OCI-LY1 (cell line): ENCODE measurements at regions not wholly inside any gene's neighbourhood (a gene's known extent, or its start where the extent isn't known, plus 50 kb on each side); places are given as distances from the start of the nearest gene placed in this dataset.
"Not testable (repeated sequence)": the region's sequence is repeated elsewhere in the genome, so short reads cannot be mapped to it uniquely, and the experiment has no call there.

Source experiments
- H2AFZ ChIP-seq: fragments of 200-600 bp; sonication (generic), shearing (Covaris generic); 2 replicates; pipeline ENCODE4 v1.6.0; 2014; ENCODE audit warnings: antibody characterized with exemption, mild to moderate bottlenecking, low read length
- H3F3A ChIP-seq: fragments of 200-600 bp; sonication (generic), shearing (Covaris generic); 2 replicates; pipeline ENCODE4 v1.6.0; 2014; ENCODE audit warnings: mild to moderate bottlenecking, antibody characterized with exemption, low read length, moderate library complexity; ENCODE audit not compliant: insufficient read depth
- H3K27ac ChIP-seq: fragments of 200-600 bp; sonication (generic); 2 replicates; pipeline ENCODE4 v1.5.1; 2014; ENCODE audit warnings: low read length, mixed run types, mild to moderate bottlenecking, low read depth; ENCODE audit not compliant: poor library complexity, severe bottlenecking
- H3K27me3 ChIP-seq: fragments of 200-600 bp; sonication (generic); 2 replicates; pipeline ENCODE4 v1.6.0; 2014; ENCODE audit warnings: antibody characterized with exemption, mild to moderate bottlenecking, low read length, moderate library complexity; ENCODE audit not compliant: insufficient read depth
- H3K36me3 ChIP-seq: fragments of 200-600 bp; sonication (generic); 2 replicates; pipeline ENCODE4 v1.6.1; 2014; ENCODE audit warnings: mild to moderate bottlenecking, antibody characterized with exemption, low read length, moderate library complexity, mixed read lengths; ENCODE audit not compliant: insufficient read depth
- H3K4me1 ChIP-seq: fragments of 200-600 bp; sonication (generic); 2 replicates; pipeline ENCODE4 v1.5.1; 2014; ENCODE audit warnings: mild to moderate bottlenecking, low read length, moderate library complexity; ENCODE audit not compliant: insufficient read depth, severe bottlenecking
- H3K4me2 ChIP-seq: fragments of 200-600 bp; sonication (generic), shearing (Covaris generic); 2 replicates; pipeline ENCODE4 v1.6.1; 2014; ENCODE audit warnings: low read length
- H3K4me3 ChIP-seq: fragments of 200-600 bp; sonication (generic); 2 replicates; pipeline ENCODE4 v1.5.1; 2014; ENCODE audit warnings: low read length, low read depth, mild to moderate bottlenecking, mixed read lengths; ENCODE audit not compliant: poor library complexity, severe bottlenecking
- H3K79me2 ChIP-seq: fragments of 200-600 bp; shearing (Covaris generic); 2 replicates; pipeline ENCODE4 v1.6.1; 2016; ENCODE audit warnings: mixed run types, low read length, mixed read lengths; ENCODE audit not compliant: insufficient read depth
- H3K9ac ChIP-seq: fragments of 200-600 bp; sonication (generic), shearing (Covaris generic); 2 replicates; pipeline ENCODE4 v1.6.1; 2014; ENCODE audit warnings: mild to moderate bottlenecking, low read length, mixed read lengths
- H3K9me2 ChIP-seq: fragments of 200-600 bp; sonication (generic), shearing (Covaris generic); 2 replicates; pipeline ENCODE4 v1.6.1; 2014; ENCODE audit warnings: low read depth, mild to moderate bottlenecking, low read length, mixed read lengths
- H3K9me3 ChIP-seq: fragments of 200-600 bp; shearing (Covaris generic); 2 replicates; pipeline ENCODE4 v1.6.1; 2014; ENCODE audit warnings: low read length, mixed read lengths
- H4K20me1 ChIP-seq: fragments of 200-600 bp; sonication (generic), shearing (Covaris generic); 2 replicates; pipeline ENCODE4 v1.6.0; 2016; ENCODE audit warnings: mild to moderate bottlenecking, low read length; ENCODE audit not compliant: insufficient read depth
- EZH2 ChIP-seq: fragments of 200-600 bp; sonication (generic), shearing (Covaris generic); IDR thresholded peaks from 2 replicates; pipeline ENCODE4 v1.8.0; 2017; ENCODE audit warnings: borderline replicate concordance, mixed run types, mild to moderate bottlenecking, antibody characterized with exemption, low read length, moderate library complexity, mixed read lengths
- TF ChIP-seq, protein P1 (sequence below): fragments of 200-600 bp; sonication (generic), shearing (Covaris generic); IDR thresholded peaks from 2 replicates; pipeline ENCODE4 v1.5.1; 2017; ENCODE audit warnings: mild to moderate bottlenecking, antibody characterized with exemption, low read length, moderate library complexity, mixed read lengths

DNA sequence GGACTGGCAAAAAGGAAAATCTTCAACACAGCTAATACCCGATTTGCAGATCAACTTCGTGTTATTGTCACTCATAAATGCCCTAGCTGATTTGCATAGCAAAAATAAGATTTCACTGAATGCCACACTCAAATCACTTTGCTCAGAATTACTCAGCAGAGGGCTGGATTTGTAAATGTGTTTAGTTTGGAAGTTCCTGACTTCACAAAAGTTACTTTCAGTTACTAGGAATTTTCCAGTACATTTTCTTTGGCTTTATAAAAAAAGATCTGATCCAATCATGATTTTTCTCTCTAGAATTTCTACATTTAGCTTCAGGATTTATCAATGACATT, 433.3 kb upstream of the ID2 start:
- H3K9ac ChIP-seq, result no peak overlapping the region
- H3K27ac ChIP-seq, result no peak overlapping the region
- H3K9me2 ChIP-seq, result no peaks in the 10 kb centered on the region
- no peaks in the 10 kb centered on the region for H3F3A ChIP-seq
- H3K4me1 ChIP-seq, result peaks cover 18% of the 10 kb centered on the region
- H4K20me1 ChIP-seq, result no peaks in the 10 kb centered on the region
- H3K4me3 ChIP-seq, result no peak overlapping the region
- H3K36me3 ChIP-seq, result peaks cover 9% of the 10 kb centered on the region; the same call in 1 of the 2 replicates
- no peak overlapping the region for H2AFZ ChIP-seq
- H3K79me2 ChIP-seq, result no peaks in the 10 kb centered on the region
- TF ChIP-seq, protein P1, sequence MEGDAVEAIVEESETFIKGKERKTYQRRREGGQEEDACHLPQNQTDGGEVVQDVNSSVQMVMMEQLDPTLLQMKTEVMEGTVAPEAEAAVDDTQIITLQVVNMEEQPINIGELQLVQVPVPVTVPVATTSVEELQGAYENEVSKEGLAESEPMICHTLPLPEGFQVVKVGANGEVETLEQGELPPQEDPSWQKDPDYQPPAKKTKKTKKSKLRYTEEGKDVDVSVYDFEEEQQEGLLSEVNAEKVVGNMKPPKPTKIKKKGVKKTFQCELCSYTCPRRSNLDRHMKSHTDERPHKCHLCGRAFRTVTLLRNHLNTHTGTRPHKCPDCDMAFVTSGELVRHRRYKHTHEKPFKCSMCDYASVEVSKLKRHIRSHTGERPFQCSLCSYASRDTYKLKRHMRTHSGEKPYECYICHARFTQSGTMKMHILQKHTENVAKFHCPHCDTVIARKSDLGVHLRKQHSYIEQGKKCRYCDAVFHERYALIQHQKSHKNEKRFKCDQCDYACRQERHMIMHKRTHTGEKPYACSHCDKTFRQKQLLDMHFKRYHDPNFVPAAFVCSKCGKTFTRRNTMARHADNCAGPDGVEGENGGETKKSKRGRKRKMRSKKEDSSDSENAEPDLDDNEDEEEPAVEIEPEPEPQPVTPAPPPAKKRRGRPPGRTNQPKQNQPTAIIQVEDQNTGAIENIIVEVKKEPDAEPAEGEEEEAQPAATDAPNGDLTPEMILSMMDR, result no peak
- no peak for TF ChIP-seq EZH2
- H3K27me3 ChIP-seq, result no peaks in the 10 kb centered on the region
- H3K4me2 ChIP-seq, result no peak overlapping the region
- peaks cover 25% of the 10 kb centered on the region for H3K9me3 ChIP-seq

DNA sequence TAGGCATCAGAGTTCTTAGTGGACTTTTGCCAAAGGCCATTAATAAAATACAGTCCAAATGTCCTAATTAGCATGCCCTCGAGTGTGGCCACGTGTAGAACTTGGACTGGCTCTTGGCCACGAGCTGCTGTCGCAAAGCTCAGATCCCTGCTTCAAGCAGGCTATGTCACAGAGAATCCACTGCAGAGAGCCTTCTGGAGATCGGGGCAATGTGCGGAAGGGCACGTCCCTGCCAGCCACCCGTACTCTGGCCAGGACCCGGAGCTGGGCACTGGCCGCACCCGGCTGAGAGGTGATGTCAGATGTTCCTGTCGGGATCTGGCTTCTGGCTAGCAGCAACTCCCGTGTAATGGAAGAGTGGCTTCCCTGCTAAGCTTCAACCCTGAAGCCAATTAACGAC, 432.7 kb upstream of the ID2 start:
- no peak overlapping the region for H3K27ac ChIP-seq
- no peak overlapping the region for H3K4me2 ChIP-seq
- H3K4me3 ChIP-seq, result no peak overlapping the region
- TF ChIP-seq, protein P1, result no peak
- no peak for TF ChIP-seq EZH2
- H3K79me2 ChIP-seq, result no peaks in the 10 kb centered on the region
- no peaks in the 10 kb centered on the region for H3K27me3 ChIP-seq
- no peaks in the 10 kb centered on the region for H4K20me1 ChIP-seq
- H2AFZ ChIP-seq, result no peak overlapping the region
- H3K9ac ChIP-seq, result no peak overlapping the region
- H3K36me3 ChIP-seq, result peaks cover 5% of the 10 kb centered on the region; the same call in 1 of the 2 replicates
- H3K9me3 ChIP-seq, result peaks cover 20% of the 10 kb centered on the region
- no peaks in the 10 kb centered on the region for H3K9me2 ChIP-seq
- H3K4me1 ChIP-seq, result peaks cover 19% of the 10 kb centered on the region
- no peaks in the 10 kb centered on the region for H3F3A ChIP-seq

- H4K20me1 ChIP-seq, result no peaks in the 10 kb centered on the region
- no peaks in the 10 kb centered on the region for H3F3A ChIP-seq
- no peak overlapping the region for H3K9ac ChIP-seq
- no peaks in the 10 kb centered on the region for H3K27me3 ChIP-seq
- H3K4me1 ChIP-seq, result peaks cover 19% of the 10 kb centered on the region
- H2AFZ ChIP-seq, result no peak overlapping the region
- no peaks in the 10 kb centered on the region for H3K79me2 ChIP-seq
- TF ChIP-seq EZH2, result no peak
- TF ChIP-seq, protein P1, result no peak
- no peak overlapping the region for H3K4me3 ChIP-seq
- peaks cover 15% of the 10 kb centered on the region; the same call in 1 of the 2 replicates for H3K9me3 ChIP-seq
- H3K27ac ChIP-seq, result no peak overlapping the region
- no peaks in the 10 kb centered on the region for H3K9me2 ChIP-seq
- H3K36me3 ChIP-seq, result no peaks in the 10 kb centered on the region; the same call in 1 of the 2 replicates
- no peak overlapping the region for H3K4me2 ChIP-seq
Observed at GRCh38 chr2:8249769-8250168, 432.1 kb upstream of the ID2 start.

DNA sequence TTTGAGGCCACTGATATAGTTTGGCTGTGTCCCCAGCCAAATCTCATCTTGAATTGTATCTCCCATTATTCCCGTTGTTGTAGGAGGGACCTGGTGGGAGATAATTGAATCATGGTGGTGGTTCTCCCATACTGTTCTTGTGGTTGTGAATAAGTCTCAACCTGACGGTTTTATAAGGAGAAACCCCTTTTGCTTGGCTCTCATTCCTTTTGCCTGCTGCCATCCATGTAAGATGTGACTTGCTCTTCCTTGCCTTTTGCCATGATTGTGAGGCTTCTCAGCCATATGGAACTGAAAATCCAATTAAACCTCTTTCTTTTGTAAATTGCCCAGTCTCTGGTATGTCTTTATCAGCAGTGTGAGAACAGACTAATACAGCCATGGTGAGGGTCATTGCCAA, 431.6 kb upstream of the ID2 start:
- not testable (repeated sequence) for H3K79me2 ChIP-seq, H3K27me3 ChIP-seq, H3F3A ChIP-seq, H3K4me2 ChIP-seq, H3K9me2 ChIP-seq, H2AFZ ChIP-seq, H4K20me1 ChIP-seq, H3K9ac ChIP-seq, H3K36me3 ChIP-seq, H3K4me3 ChIP-seq, H3K27ac ChIP-seq
- Histone ChIP-seq H3K9me3 (peaks cover 13% of the 10 kb centered on the region; the same call in 1 of the 2 replicates), H3K4me1 (peaks cover 19% of the 10 kb centered on the region)
